Prostate gland (tissue), 2 donors: ENCODE measurements at regions not wholly inside any gene's neighbourhood (a gene's known extent, or its start where the extent isn't known, plus 50 kb on each side); places are given as distances from the start of the nearest gene placed in this dataset.

Experiments
- DNase-seq: peaks from one replicate; pipeline ENCODE4 v3.0.0-alpha.2; 2019; ENCODE audit warnings: low spot score
- H3K27ac ChIP-seq, 2 donors: fragments of 200-600 bp; sonication (generic); 2 replicates each; pipeline ENCODE4 v1.5.1; 2017 to 2019
- H3K27me3 ChIP-seq: fragments of 200-600 bp; sonication (generic); replicated peaks from 2 replicates; pipeline ENCODE4 v1.5.1; 2019; ENCODE audit not compliant: insufficient read depth
- H3K36me3 ChIP-seq, 2 donors: fragments of 200-600 bp; sonication (generic); 1 replicate in 1 of 2; 2 replicates in 1 of 2; pipeline versions ENCODE4 v1.5.1 to v1.8.1; 2017 to 2019
- H3K4me1 ChIP-seq: fragments of 200-600 bp; sonication (generic); replicated peaks from 2 replicates; pipeline ENCODE4 v1.5.1; 2019
- H3K4me3 ChIP-seq, 2 donors: fragments of 200-600 bp; sonication (generic); 2 replicates each; pipeline ENCODE4 v1.5.1; 2017 to 2019
- H3K9me3 ChIP-seq: fragments of 200-600 bp; sonication (generic); 2 replicates; pipeline ENCODE4 v1.5.1; 2017
- CTCF ChIP-seq, 4 experiments: fragments of 200-600 bp in 2 of 4; fragments of 450-650 bp in 2 of 4; sonication (generic) in 2 of 4; IDR thresholded peaks; 1 replicate in 3 of 4; 2 replicates in 1 of 4; pipeline ENCODE4 v1.5.1; 2016 to 2019; ENCODE audit warnings: antibody characterized with exemption in 4 of 4, mild to moderate bottlenecking in 2 of 4, moderate library complexity in 2 of 4
- POLR2A ChIP-seq: fragments of 450-650 bp; IDR thresholded peaks from one replicate; pipeline ENCODE4 v1.6.1; 2016; ENCODE audit warnings: antibody characterized with exemption, mild to moderate bottlenecking
- POLR2AphosphoS5 ChIP-seq: sonication (generic); formaldehyde crosslinking; IDR thresholded peaks from one replicate; pipeline ENCODE4 v1.6.1; 2017; ENCODE audit warnings: antibody characterized with exemption
- WGBS: methylation state at CpG from one replicate; pipeline ENCODE4 v1.1.5; 2018; 5-methylcytosine and 5-hydroxymethylcytosine counted together
- intact Hi-C: fragments of 100-400 bp; cut with DNase I; formaldehyde crosslinking; loops from one replicate; pipeline ENCODE4 v1.14.2; 2022

DNA sequence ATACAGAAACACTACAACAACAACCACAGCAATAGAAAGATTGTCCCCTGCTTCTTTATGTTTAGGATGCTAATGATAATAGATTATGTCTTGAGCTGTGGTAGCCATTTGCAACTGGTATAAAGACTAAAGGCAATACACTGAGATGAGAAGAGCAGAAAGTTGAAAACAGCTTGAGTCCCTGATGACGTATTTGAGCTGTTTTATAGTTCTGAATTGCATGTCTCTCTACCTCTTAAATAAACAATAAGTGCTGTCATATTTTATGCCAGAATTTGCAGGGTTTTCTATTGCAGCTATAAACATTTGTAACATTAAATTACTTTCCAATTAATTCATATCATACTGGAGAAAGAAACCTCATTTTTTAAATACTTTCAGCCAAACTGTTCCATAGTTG is 1242.0 kb downstream of the LRFN5 start:
- Histone ChIP-seq H3K36me3 (no peaks in the 10 kb centered on the region), H3K27ac (no peak overlapping the region), H3K27me3 (no peaks in the 10 kb centered on the region), H3K4me3 (no peak overlapping the region), H3K9me3 (no peaks in the 10 kb centered on the region), H3K4me1 (no peaks in the 10 kb centered on the region)
- intact Hi-C loops = no loop called here
- TF ChIP-seq POLR2A (no peak), CTCF (IDR thresholded peaks at IDR 0.05) (no peak), POLR2AphosphoS5 (no peak)
- 34% methylated on average over 1 of the region's 1 CpG for WGBS
- no peak for DNase-seq

DNA sequence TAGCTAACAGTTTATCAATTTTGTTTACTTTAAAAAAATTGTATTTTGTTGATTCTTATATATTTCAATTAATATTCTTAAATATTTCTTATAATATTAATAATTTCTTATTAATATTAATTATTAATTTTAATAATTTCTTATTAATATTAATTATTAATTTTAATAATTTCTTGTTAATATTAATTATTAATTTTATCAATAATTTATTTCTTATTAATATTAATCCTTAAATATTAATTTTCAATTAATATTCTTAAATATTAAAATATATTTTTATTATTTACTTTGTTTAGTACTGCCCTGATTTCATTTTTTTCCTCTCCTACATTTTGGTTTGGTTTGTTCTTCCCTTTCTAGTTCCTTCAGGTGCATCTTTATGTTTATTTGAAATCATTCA is 1208.1 kb downstream of the LRFN5 start:
- Histone ChIP-seq H3K9me3 (no peaks in the 10 kb centered on the region), H3K4me1 (no peaks in the 10 kb centered on the region), H3K27me3 (no peaks in the 10 kb centered on the region), H3K36me3 (no peaks in the 10 kb centered on the region), H3K27ac (no peak overlapping the region), H3K4me3 (no peak overlapping the region)
- TF ChIP-seq POLR2AphosphoS5 (no peak), CTCF (IDR thresholded peaks at IDR 0.05) (no peak), POLR2A (no peak)
- DNase-seq = no peak
- intact Hi-C loops = no loop called here

GRCh38 chr14:42806909-42807315 is 1200.2 kb downstream of the LRFN5 start:
- 12% methylated on average over 2 of the region's 2 CpGs for WGBS
- H3K4me3 ChIP-seq = no peak overlapping the region
- H3K27ac ChIP-seq = no peak overlapping the region
- no peaks in the 10 kb centered on the region for H3K4me1 ChIP-seq
- intact Hi-C loops = no loop called here
- no peaks in the 10 kb centered on the region for H3K36me3 ChIP-seq
- TF ChIP-seq POLR2A (no peak), POLR2AphosphoS5 (peak; percentile 33)
- H3K9me3 ChIP-seq = no peaks in the 10 kb centered on the region
- DNase-seq = no peak
- no peaks in the 10 kb centered on the region for H3K27me3 ChIP-seq

DNA sequence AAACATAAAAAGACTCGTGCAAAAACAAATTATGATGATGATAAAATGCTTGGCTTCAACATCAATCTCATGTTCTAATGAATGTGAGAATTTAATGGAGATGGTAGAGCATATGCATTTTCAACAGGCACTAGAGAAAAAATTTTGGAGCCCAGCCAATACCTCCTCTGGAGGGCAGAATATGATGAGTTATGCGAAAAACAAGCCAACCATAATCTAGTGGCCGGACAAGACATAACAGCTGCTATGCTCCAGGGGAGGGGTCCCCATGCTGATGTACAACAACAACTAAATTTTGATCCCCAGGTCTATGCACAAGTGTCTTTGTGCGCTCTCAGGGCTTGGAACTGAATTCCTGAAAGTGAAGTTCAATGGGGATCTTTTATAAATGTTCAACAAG is 1197.5 kb downstream of the LRFN5 start:
- H3K27me3 ChIP-seq = no peaks in the 10 kb centered on the region
- H3K27ac ChIP-seq = no peak overlapping the region
- no peak for DNase-seq
- intact Hi-C loops = no loop called here
- WGBS = 87% methylated on average over 4 of the region's 4 CpGs
- H3K36me3 ChIP-seq = no peaks in the 10 kb centered on the region
- no peaks in the 10 kb centered on the region for H3K9me3 ChIP-seq
- TF ChIP-seq POLR2AphosphoS5 (no peak), CTCF (IDR thresholded peaks at IDR 0.05) (no peak), POLR2A (no peak)
- H3K4me3 ChIP-seq = no peak overlapping the region
- H3K4me1 ChIP-seq = no peaks in the 10 kb centered on the region

GRCh38 chr14:42802346-42802745 is 1195.7 kb downstream of the LRFN5 start:
- H3K27me3 ChIP-seq = no peaks in the 10 kb centered on the region
- no peak overlapping the region for H3K27ac ChIP-seq
- no peaks in the 10 kb centered on the region for H3K9me3 ChIP-seq
- no peak for TF ChIP-seq POLR2AphosphoS5
- TF ChIP-seq CTCF (IDR thresholded peaks at IDR 0.05) = no peak
- TF ChIP-seq POLR2A = no peak
- intact Hi-C loops = no loop called here
- 95% methylated on average over 1 of the region's 1 CpG for WGBS
- H3K36me3 ChIP-seq = no peaks in the 10 kb centered on the region
- DNase-seq = no peak
- H3K4me3 ChIP-seq = no peak overlapping the region
- H3K4me1 ChIP-seq = no peaks in the 10 kb centered on the region
